ENCODE measurements at regions not wholly inside any gene's neighbourhood (a gene's known extent, or its start where the extent isn't known, plus 50 kb on each side); places are given as distances from the start of the nearest gene placed in this dataset.

DNA sequence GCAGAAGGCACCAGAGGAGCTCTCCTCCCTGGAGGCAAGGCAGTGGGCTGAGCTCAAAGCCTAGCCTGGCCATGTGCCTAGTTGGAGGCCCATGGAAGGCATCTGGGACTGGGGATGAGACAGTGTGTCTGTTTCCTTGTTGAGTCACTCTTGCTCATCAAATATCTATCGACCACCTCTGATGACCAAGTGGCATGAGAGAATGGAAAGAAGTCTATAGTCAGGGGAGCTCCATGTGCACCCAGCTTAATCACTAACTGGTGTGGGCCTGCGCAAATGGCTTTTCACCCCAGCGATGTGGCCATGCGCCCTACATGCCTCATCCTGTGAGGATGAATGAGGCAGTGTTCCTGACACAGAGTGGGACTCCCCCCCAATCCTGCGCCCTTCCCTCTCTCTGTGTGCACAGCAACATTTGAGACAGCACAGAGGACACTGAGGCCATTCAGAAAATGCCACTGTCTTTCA is 229.9 kb downstream of the RPS24 start:
- DNase-seq (ENCODE audit: low read depth in 2 of 2, low spot score in 1 of 2) = no peak

- DNase-seq (ENCODE audit: low read depth in 2 of 2, low spot score in 1 of 2) = no peak
Observed at GRCh38 chr10:78264361-78264760, 230.7 kb downstream of the RPS24 start.

GRCh38 chr10:78266741-78267469 is 233.2 kb downstream of the RPS24 start:
- DNase-seq (ENCODE audit: low read depth in 2 of 2, low spot score in 1 of 2) = no peak

DNA sequence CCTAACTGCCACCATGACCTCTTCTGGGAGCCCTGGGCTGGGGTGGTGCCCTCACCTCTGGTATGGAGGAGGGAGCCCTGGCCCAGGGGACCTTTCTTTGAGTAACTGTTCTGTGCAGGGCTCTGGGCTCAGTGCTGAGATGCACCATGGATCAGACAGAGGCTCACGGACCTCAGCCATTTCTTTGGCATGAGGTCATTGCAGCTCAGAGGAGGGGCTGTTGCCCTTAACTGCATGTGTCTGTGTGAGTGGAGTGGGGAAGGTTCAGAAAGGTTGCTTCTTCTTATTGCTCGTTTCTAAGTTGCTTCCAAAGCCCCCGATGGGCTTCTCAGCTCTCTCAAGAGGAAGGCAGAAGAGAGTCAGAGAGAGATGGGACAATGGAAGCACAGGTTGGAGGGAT is 233.9 kb downstream of the RPS24 start:
- DNase-seq (ENCODE audit: low read depth in 2 of 2, low spot score in 1 of 2) = no peak

DNA sequence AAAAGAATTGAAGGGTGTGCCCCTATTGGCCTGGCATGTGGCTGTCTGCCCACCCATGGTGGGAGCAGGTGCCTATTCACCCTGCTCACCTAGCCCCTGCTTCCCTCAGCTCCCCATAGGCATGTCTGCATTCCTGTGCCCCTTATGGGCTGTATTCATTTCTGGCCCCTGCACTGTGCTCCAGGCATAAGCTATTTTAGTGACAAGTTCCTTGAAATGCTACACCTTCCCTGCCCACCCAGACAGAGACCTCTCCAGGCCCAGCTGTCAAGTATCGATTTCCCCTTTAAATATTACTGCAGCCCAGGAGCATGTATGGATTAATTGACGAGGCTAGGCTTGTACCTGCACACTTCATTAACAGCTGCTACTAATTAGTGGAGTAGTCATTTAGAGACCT is 235.4 kb downstream of the RPS24 start:
- DNase-seq (ENCODE audit: low read depth in 2 of 2, low spot score in 1 of 2) = no peak

- DNase-seq (ENCODE audit: low read depth in 2 of 2, low spot score in 1 of 2) = no peak
Observed at GRCh38 chr10:78272329-78272728, 238.7 kb downstream of the RPS24 start.

GRCh38 chr10:78274491-78274890 is 240.8 kb downstream of the RPS24 start:
- DNase-seq (ENCODE audit: low read depth in 2 of 2, low spot score in 1 of 2) = no peak

- no peak for DNase-seq (ENCODE audit: low read depth in 2 of 2, low spot score in 1 of 2)
Observed at GRCh38 chr10:78276139-78276538, 242.5 kb downstream of the RPS24 start.

DNA sequence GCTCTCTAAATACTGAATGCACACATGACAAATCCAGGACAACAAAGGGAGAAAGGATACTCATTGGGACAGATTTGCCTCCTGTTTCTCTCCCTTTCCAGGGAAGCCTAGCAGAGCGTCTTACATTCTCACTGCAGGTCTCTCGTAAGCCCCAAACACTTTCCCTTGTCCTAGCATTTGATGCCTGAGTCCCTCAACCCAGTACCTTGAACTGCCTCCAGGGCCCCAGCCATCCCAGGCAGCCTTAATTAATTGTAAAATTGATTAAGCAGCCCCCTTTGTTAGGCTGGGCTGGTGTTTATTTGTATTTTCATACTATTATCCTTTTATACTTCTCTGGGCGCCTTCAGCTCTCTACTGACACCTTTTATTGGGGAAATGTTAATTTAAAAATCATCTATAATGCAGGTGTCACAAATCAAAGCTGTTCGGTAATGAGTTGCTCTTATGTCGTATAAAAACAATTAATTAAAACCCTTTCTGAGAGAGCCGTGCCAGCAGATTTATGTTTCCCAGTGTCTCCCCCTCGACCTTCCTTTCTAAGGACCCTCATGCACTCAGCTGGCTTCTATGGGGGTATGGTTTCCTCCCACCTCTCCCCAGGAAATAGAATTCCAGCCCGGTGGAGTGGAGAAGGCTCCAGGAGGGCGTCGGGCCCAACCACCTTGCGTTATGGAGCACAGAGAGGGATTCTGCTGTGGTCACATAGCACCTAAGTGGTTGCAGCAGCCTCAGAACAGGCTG is 243.8 kb downstream of the RPS24 start:
- DNase-seq (ENCODE audit: low read depth in 2 of 2, low spot score in 1 of 2) = no peak

DNA sequence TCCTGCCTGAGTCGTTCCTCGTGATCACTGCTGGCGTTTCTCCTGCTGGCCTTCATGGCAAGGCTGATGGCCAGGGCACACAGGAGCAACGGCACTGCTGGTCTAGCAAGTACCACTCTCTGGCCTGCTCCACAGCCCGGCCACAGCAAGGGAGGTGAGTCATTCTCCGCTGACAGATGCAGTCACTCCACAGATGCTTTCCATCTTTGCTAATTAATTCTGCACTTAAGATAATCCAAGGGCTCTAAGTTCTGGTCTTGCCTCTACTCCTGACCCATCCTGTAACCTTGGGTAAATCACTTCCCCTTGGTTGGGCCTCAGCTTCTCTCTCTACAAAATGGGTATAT is 244.4 kb downstream of the RPS24 start:
- DNase-seq (ENCODE audit: low read depth in 2 of 2, low spot score in 1 of 2) = no peak

DNA sequence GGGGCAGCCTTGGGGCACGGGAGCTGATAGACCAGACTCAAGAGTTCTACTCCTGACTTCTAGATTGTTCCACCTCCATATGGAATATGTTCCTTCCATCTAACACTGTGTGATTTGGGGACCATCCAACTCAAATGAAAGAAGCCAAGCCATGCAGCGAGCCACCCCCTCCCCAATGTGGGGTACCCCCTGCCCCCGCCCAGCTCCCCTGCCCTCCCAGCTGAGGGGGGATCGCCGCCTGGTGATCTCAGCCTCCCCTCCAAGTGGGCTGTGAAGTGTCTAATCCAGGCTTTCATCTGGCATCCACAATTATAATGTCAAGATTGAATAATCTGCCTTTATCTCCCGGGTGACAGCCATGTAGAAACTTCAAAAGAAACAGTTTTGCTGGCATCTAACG is 246.1 kb downstream of the RPS24 start:
- DNase-seq (ENCODE audit: low read depth in 2 of 2, low spot score in 1 of 2) = no peak

- no peak for DNase-seq (ENCODE audit: low read depth in 2 of 2, low spot score in 1 of 2)
Observed at GRCh38 chr10:78280604-78281003, 246.9 kb downstream of the RPS24 start.

GRCh38 chr10:78281627-78282026 is 248.0 kb downstream of the RPS24 start:
- DNase-seq (ENCODE audit: low read depth in 2 of 2, low spot score in 1 of 2) = no peak

DNA sequence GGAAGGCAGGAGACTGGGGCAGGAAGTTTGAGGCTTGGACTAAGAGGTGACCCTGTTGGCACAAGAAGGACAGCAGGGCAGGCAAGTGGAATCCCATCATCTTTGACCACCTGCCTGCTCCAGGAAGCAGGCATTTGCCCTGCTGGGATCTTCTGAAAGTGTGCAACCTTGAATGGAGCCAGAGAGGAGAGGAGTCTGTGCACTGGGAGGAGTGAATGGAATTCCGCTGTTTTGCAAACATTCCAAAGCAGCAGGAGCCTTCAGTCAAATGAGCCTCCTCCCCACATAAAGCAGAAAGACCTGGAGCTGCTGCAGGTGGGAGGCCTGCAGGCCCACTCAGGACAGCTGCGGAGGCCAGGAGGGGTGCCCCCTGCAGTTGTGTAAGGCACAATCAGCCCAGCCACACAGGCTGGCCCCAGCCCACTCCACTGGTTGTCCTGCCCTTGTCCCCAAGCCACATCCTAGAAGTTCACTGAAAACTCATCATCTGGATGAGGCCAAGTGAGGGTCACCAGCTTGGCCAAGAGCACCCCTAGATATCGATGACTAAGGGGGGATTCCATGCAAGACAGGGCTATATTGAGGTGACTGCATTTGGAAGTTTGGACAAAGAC is 249.5 kb downstream of the RPS24 start:
- no peak for DNase-seq (ENCODE audit: low read depth in 2 of 2, low spot score in 1 of 2)

DNA sequence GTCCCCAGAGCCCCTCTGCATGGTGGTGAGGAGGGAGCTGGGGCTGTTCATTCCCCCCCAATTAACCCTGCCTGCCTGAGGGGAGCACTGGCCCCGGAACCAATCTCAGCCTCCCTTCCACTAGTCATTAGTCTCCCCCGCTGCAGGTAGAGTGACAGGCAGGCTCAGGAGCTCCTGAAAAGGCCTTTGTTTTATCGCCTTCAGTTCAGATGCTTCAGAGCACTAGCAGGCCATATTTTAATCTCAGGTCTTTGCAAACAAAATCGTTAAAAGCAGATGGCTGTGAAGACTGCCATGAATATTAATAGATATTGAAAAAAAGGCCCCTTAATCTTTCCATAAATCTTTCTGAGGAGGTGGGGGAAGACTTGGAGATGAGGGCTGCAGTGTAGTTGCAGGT is 250.7 kb downstream of the RPS24 start:
- DNase-seq (ENCODE audit: low read depth in 2 of 2, low spot score in 1 of 2) = no peak

DNA sequence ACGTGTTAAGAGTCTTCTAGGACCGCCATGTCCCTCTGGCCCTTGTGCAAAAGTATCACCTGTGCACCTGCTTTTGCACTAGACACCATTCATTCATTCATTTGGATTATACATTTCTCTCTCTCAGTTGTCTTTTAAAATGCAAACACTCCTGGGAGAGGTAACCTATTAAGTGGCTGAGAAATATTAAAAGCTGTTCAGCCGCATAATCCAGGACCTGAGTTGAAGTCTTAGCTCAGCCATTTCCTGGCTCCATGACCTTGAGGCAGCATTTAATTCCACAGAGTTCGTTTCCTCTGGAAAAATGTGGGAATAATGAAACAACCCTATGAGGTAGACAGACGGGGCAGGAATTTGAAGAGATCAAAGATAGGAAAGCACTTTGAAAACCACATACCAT is 251.6 kb downstream of the RPS24 start:
- no peak for DNase-seq (ENCODE audit: low read depth in 2 of 2, low spot score in 1 of 2)

- no peak for DNase-seq (ENCODE audit: low read depth in 2 of 2, low spot score in 1 of 2)
Observed at GRCh38 chr10:78286186-78286585, 252.5 kb downstream of the RPS24 start.

GRCh38 chr10:78286668-78287067 is 253.0 kb downstream of the RPS24 start:
- no peak for DNase-seq (ENCODE audit: low read depth in 2 of 2, low spot score in 1 of 2)

DNA sequence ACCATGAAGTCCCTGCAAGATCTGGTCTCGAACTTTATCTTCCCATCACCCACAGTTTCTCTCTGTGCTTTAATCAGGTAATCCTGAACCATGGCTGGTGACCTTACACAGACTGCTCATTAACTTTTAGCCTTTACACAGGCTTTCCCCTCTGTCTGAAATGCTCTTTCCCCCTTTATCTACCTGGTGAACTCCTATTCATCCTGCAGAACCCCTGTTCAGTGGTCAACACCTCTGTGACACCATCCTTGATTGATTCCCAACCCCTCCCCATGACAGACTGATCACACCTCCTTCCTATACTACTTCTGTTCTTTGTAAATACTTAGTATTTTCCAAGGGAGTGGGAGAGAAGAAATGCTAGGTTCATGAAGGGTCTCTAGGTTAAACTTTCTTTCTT is 254.0 kb downstream of the RPS24 start:
- DNase-seq (ENCODE audit: low read depth in 2 of 2, low spot score in 1 of 2) = no peak

DNA sequence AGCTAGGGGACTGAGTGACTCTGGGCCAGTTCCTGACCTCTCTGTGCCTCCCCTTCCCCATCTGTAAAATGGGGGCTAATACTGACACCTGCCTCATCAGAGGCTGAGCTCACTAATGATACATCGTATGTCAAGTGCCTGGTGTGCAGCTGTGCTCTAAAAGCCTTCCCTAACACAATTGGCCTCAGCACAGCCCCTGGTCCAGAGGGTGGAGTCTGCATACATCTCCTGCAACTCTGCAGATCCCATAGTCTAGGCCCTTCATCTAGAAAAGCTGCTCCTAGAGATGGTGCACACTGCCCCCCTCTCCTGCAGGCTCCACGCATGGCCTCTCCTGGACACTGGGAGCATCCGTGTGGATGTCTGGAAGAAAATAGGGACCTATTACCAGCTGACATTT is 255.0 kb downstream of the RPS24 start:
- no peak for DNase-seq (ENCODE audit: low read depth in 2 of 2, low spot score in 1 of 2)

- no peak for DNase-seq (ENCODE audit: low read depth in 2 of 2, low spot score in 1 of 2)
Observed at GRCh38 chr10:78290131-78290750, 256.6 kb downstream of the RPS24 start.

DNA sequence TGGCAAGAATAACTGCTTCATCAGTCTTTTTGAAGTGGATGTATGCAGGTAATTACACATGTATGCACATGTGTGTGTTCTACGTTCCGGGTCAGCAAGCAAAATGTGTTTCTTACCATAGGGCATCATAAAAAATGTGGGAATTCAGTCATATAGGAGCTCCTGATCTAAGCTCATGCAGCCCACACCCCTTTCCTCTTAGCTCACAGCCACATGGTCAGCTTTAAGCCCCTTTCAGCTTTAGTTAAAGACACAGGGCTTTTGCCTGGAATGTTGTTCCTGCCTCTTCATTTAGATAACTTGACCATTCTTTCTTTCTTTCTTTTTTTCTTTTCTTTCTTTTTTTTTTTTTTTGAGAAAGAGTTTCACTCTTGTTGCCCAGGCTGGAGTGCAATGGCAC is 258.1 kb downstream of the RPS24 start:
- no peak for DNase-seq (ENCODE audit: low read depth in 2 of 2, low spot score in 1 of 2)
